HUES48 (cell line): ENCODE measurements at regions not wholly inside any gene's neighbourhood (a gene's known extent, or its start where the extent isn't known, plus 50 kb on each side); places are given as distances from the start of the nearest gene placed in this dataset.

Experiments
- H3K27ac ChIP-seq: one replicate; pipeline ENCODE4 v1.7.0; 2013; ENCODE audit warnings: low read depth, low read length, inconsistent platforms
- H3K27me3 ChIP-seq: 2 replicates; pipeline ENCODE4 v1.6.1; 2013; ENCODE audit warnings: mild to moderate bottlenecking, low read length; ENCODE audit not compliant: control insufficient read depth, insufficient read depth
- H3K36me3 ChIP-seq: 2 replicates; pipeline ENCODE4 v1.6.1; 2013; ENCODE audit warnings: low read length; ENCODE audit not compliant: control insufficient read depth, insufficient read depth
- H3K4me1 ChIP-seq: 2 replicates; pipeline ENCODE4 v1.6.1; 2013; ENCODE audit warnings: mild to moderate bottlenecking, low read length; ENCODE audit not compliant: control insufficient read depth, insufficient read depth
- H3K4me3 ChIP-seq: 2 replicates; pipeline ENCODE4 v1.5.1; 2013; ENCODE audit warnings: mild to moderate bottlenecking, low read depth, low read length
- H3K9ac ChIP-seq: 2 replicates; pipeline ENCODE4 v1.6.1; 2013; ENCODE audit warnings: mild to moderate bottlenecking, low read depth, low read length, moderate library complexity
- H3K9me3 ChIP-seq: 2 replicates; pipeline ENCODE4 v1.6.1; 2013; ENCODE audit warnings: low read length; ENCODE audit not compliant: control insufficient read depth, insufficient read depth

GRCh38 chr2:176589287-176589686 is 320.0 kb downstream of the MTX2 start:
- H3K9me3 ChIP-seq, result no peaks in the 10 kb centered on the region
- H3K27me3 ChIP-seq, result no peaks in the 10 kb centered on the region
- H3K27ac ChIP-seq, result no peak overlapping the region
- H3K9ac ChIP-seq, result no peak overlapping the region
- no peak overlapping the region for H3K4me3 ChIP-seq
- H3K4me1 ChIP-seq, result peaks cover 2% of the 10 kb centered on the region; the same call in 1 of the 2 replicates
- no peaks in the 10 kb centered on the region for H3K36me3 ChIP-seq

- Histone ChIP-seq H3K4me3 (no peak overlapping the region), H3K27me3 (no peaks in the 10 kb centered on the region), H3K9me3 (no peaks in the 10 kb centered on the region), H3K36me3 (no peaks in the 10 kb centered on the region), H3K9ac (no peak overlapping the region), H3K4me1 (peaks cover 4% of the 10 kb centered on the region; the same call in 1 of the 2 replicates), H3K27ac (no peak overlapping the region)
These were observed 320.7 kb downstream of the MTX2 start for GRCh38 chr2:176589825-176590440.

- no peaks in the 10 kb centered on the region for H3K36me3 ChIP-seq
- peaks cover 4% of the 10 kb centered on the region; the same call in 1 of the 2 replicates for H3K4me1 ChIP-seq
- H3K9ac ChIP-seq, result no peak overlapping the region
- H3K27ac ChIP-seq, result no peak overlapping the region
- no peak overlapping the region for H3K4me3 ChIP-seq
- no peaks in the 10 kb centered on the region for H3K9me3 ChIP-seq
- H3K27me3 ChIP-seq, result no peaks in the 10 kb centered on the region; the same call in 1 of the 2 replicates
These were observed 323.0 kb downstream of the MTX2 start for GRCh38 chr2:176592216-176592615.

DNA sequence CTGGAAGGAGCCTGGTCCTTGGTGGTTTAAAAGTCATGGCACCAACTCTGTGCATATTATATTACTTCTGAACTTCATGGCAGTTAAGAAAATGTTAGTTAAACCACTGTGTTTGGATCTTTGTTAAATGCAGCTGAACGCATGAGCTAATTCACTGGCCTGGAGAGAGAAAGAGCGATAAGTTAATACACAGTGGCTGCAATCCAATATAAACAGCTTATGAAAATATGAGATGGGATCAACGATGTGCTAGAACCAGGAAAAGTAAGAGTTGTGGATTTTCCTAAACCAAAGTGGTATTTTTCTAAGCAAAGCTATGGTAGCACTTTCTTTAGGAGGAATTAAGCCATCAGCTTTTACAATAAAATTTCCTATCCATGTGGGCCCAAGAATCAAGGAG is 326.7 kb downstream of the MTX2 start:
- no peaks in the 10 kb centered on the region for H3K9me3 ChIP-seq
- no peak overlapping the region for H3K9ac ChIP-seq
- no peak overlapping the region for H3K27ac ChIP-seq

DNA sequence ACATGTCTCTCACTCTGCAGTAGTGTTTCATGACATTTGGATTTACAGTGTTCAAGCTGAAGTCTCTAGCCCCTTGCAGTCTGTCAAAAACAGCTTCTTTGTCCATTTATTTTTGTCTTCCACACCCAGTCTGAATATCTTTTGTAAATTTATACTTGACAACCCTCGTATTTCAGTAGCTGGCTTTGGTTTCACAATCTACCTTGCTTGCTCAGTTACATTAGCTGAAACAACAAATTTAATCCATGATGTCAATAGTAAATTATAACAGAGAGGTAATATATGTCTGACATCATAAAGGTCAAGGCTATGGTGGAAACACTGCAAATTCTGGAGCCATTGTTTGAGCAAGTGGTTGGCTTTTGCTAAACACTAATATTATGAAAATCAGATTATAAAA is 328.7 kb downstream of the MTX2 start:
- Histone ChIP-seq H3K36me3 (no peaks in the 10 kb centered on the region), H3K9ac (no peak overlapping the region), H3K4me3 (no peak overlapping the region), H3K9me3 (no peaks in the 10 kb centered on the region), H3K27me3 (peaks cover 6% of the 10 kb centered on the region; the same call in 1 of the 2 replicates), H3K27ac (no peak overlapping the region), H3K4me1 (peaks cover 14% of the 10 kb centered on the region)

More for the DNA sequence above, 326.7 kb downstream of the MTX2 start:
- no peak overlapping the region for H3K4me3 ChIP-seq
- H3K36me3 ChIP-seq, result no peaks in the 10 kb centered on the region
- H3K4me1 ChIP-seq, result peaks cover 14% of the 10 kb centered on the region
- H3K27me3 ChIP-seq, result peaks cover 6% of the 10 kb centered on the region; the same call in 1 of the 2 replicates

- no peaks in the 10 kb centered on the region for H3K9me3 ChIP-seq
- no peak overlapping the region for H3K9ac ChIP-seq
- no peak overlapping the region for H3K4me3 ChIP-seq
- H3K27ac ChIP-seq, result no peak overlapping the region
- H3K36me3 ChIP-seq, result no peaks in the 10 kb centered on the region
- H3K4me1 ChIP-seq, result peaks cover 14% of the 10 kb centered on the region
- H3K27me3 ChIP-seq, result peaks cover 6% of the 10 kb centered on the region; the same call in 1 of the 2 replicates
These were observed 329.1 kb downstream of the MTX2 start for GRCh38 chr2:176598351-176598750.

DNA sequence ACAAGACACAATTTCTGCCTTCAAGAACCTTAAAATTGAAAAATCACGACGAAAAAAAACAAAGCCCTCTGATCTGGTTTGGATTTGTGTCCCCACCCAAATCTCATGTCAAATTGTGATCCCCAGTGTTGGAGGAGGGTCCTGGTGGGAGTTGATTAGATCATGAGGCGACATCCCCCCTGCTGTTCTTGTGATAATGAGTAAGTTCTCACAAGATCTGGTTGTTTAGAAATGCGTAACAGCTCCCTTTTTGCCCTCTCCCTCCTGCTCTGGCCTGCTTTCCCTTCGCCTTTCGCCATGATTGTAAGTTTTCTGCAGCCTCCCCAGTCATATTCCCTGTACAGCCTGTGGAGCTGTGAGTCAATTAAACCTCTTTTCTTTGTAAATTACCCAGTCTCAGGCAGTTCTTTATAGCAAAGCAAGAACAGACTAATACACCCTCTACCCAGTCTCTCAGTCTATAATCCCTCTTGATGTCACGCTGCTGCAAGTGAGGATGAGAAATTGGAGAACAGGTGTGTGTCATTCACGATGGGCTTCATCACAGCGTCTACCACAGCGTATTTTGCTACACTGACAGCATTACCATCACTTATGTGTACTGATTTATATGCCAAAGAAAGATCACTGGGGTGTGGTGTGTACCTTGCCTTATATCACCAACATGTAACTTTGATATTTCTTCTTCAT is 330.7 kb downstream of the MTX2 start:
- Histone ChIP-seq H3K4me3 (no peak overlapping the region), H3K9me3 (no peaks in the 10 kb centered on the region), H3K36me3 (no peaks in the 10 kb centered on the region), H3K4me1 (peaks cover 10% of the 10 kb centered on the region), H3K27ac (no peak overlapping the region), H3K27me3 (peaks cover 6% of the 10 kb centered on the region; the same call in 1 of the 2 replicates), H3K9ac (no peak overlapping the region)

DNA sequence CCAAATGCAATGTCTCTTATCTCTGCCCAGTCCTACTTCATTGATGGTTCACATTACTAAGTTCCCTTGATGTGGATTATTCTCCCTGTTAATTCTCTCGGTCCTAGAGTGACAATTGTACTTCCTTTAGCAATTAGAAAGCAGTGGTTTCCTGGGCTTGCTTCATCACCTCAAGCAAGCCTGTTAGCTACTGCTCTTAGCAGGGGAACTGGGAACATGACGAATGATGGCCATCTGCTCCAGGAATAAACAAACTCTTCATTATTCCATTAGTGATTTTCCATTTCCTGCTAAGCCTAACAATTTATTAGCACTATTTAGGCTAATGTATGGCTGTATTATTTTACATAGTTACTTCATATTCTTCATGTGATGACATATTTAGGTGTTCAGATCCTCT is 331.8 kb downstream of the MTX2 start:
- Histone ChIP-seq H3K27ac (no peak overlapping the region), H3K9me3 (no peaks in the 10 kb centered on the region), H3K27me3 (peaks cover 6% of the 10 kb centered on the region; the same call in 1 of the 2 replicates), H3K4me3 (no peak overlapping the region), H3K9ac (no peak overlapping the region), H3K36me3 (no peaks in the 10 kb centered on the region), H3K4me1 (peaks cover 10% of the 10 kb centered on the region)

- H3K9ac ChIP-seq, result no peak overlapping the region
- H3K4me1 ChIP-seq, result no peaks in the 10 kb centered on the region
- no peaks in the 10 kb centered on the region for H3K9me3 ChIP-seq
- no peaks in the 10 kb centered on the region for H3K36me3 ChIP-seq
- H3K4me3 ChIP-seq, result no peak overlapping the region
- no peak overlapping the region for H3K27ac ChIP-seq
- no peaks in the 10 kb centered on the region for H3K27me3 ChIP-seq
These were observed 342.8 kb downstream of the MTX2 start for GRCh38 chr2:176612036-176612435.

DNA sequence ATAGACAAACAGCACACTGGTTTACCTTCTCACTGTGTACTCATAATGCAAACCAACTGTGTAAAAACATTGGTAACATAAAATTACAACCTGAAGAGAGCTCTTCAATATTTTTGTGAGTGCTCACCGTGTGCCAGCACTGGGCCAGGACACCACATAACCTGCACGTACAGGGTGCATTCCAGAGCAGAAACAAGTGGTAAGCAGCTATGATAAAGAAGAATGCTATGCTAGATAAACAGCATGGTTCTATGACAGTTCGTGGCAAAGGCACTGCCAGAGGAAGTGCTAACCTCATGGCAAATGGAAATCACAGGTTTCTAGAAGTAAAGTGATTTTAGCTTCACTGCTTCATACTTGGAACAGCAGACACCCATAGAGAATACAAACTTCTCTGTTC is 343.5 kb downstream of the MTX2 start:
- no peak overlapping the region for H3K9ac ChIP-seq

DNA sequence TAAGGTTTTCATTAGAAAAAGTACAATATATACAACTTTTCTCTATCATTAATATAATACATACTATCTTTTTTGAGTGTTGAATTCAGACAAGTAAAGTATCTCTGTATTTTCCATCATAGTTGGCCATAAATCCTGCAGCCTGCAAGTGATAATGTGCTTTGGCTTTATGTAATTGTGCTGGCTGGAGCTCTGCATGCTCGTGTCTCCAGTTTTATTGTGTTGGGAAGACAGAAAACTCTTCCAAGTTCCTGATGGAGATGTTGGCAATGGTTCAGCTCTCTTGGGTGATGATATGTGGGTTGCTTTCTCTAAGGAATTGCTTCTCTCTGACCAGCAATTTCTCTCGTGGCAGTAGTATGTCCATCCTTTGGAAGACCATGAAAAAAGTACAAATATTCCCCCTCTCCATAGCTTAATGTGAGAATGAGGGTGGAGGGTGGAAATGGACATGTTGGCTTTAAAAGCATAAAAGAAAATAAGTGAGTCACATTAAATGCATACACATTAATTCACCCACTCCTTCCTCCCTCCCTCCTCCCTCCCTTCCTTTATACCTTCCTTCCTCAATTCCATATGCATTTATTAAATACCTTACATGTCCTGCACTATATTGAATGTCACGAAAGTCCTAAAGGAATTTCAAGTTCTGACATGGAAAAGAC is 344.2 kb downstream of the MTX2 start:
- Histone ChIP-seq H3K4me1 (no peaks in the 10 kb centered on the region), H3K9me3 (no peaks in the 10 kb centered on the region), H3K27ac (no peak overlapping the region), H3K9ac (no peak overlapping the region), H3K36me3 (no peaks in the 10 kb centered on the region), H3K4me3 (no peak overlapping the region), H3K27me3 (no peaks in the 10 kb centered on the region)

More for the DNA sequence above, 343.5 kb downstream of the MTX2 start:
- no peaks in the 10 kb centered on the region for H3K4me1 ChIP-seq
- no peaks in the 10 kb centered on the region for H3K9me3 ChIP-seq
- H3K36me3 ChIP-seq, result no peaks in the 10 kb centered on the region
- no peaks in the 10 kb centered on the region for H3K27me3 ChIP-seq
- no peak overlapping the region for H3K27ac ChIP-seq
- no peak overlapping the region for H3K4me3 ChIP-seq
